GM12872 (cell line): ENCODE measurements at regions not wholly inside any gene's neighbourhood (a gene's known extent, or its start where the extent isn't known, plus 50 kb on each side); places are given as distances from the start of the nearest gene placed in this dataset.

Experiments used
- CTCF ChIP-seq: IDR thresholded peaks from 3 replicates; pipeline ENCODE4 v1.5.1; 2011; ENCODE audit warnings: low read depth, mild to moderate bottlenecking, low read length, moderate library complexity; ENCODE audit not compliant: insufficient read depth

- no peak for TF ChIP-seq CTCF
Measured at GRCh38 chr7:109694149-109695071, 1124.7 kb downstream of the DNAJB9 start.

DNA sequence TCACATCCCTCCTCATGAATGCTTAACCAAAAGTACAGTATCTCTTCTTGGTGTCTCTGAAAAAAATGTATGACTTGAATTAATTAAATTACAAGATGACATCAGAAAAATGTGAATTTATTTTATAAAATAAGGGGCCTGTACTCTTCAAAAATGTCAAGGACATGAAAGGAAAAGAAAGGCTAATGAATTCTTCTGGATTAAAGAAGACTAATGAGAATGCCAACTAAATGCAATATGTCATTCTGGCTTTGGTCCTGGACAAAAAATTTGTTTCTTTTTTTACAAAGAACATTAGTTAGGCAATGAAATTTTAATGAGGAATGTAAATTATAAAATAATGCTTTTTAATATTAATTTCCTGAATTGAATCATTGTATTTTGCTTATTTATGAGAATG, 1125.7 kb downstream of the DNAJB9 start:
- TF ChIP-seq CTCF, result no peak

- TF ChIP-seq CTCF, result no peak
Measured at GRCh38 chr7:109696723-109697122, 1127.0 kb downstream of the DNAJB9 start.

- TF ChIP-seq CTCF, result no peak
Measured at GRCh38 chr7:109699661-109700060, 1130.0 kb downstream of the DNAJB9 start.

GRCh38 chr7:109713366-109713765, 1143.7 kb downstream of the DNAJB9 start:
- TF ChIP-seq CTCF, result no peak

- TF ChIP-seq CTCF, result no peak
Measured at GRCh38 chr7:109734601-109735000, 1164.9 kb downstream of the DNAJB9 start.

- no peak for TF ChIP-seq CTCF
Measured at GRCh38 chr7:109735881-109736280, 1166.2 kb downstream of the DNAJB9 start.
